Vagina (tissue), 2 donors: ENCODE measurements at regions not wholly inside any gene's neighbourhood (a gene's known extent, or its start where the extent isn't known, plus 50 kb on each side); places are given as distances from the start of the nearest gene placed in this dataset.

Source experiments
- DNase-seq, 2 donors: peaks; one replicate each; pipeline ENCODE4 v3.0.0-alpha.2; 2017; ENCODE audit errors: extremely low spot score in 2 of 2
- H3K27ac ChIP-seq: fragments of 200-600 bp; sonication (generic); one replicate; pipeline ENCODE4 v1.5.1; 2019
- H3K27me3 ChIP-seq: fragments of 200-600 bp; sonication (generic); one replicate; pipeline ENCODE4 v1.5.1; 2019
- H3K36me3 ChIP-seq, 2 donors: fragments of 200-600 bp; sonication (generic); one replicate each; pipeline ENCODE4 v1.5.1; 2017 to 2019
- H3K4me1 ChIP-seq: fragments of 200-600 bp; sonication (generic); one replicate; pipeline ENCODE4 v1.5.1; 2019
- H3K4me3 ChIP-seq, 2 donors: fragments of 200-600 bp; sonication (generic); 1 replicate in 1 of 2; 2 replicates in 1 of 2; pipeline ENCODE4 v1.5.1; 2016 to 2019
- H3K9me3 ChIP-seq: fragments of 200-600 bp; sonication (generic); one replicate; pipeline ENCODE4 v1.5.1; 2019
- CTCF ChIP-seq, 3 experiments: fragments of 450-650 bp in 2 of 3; fragments of 200-600 bp in 1 of 3; sonication (generic) in 1 of 3; IDR thresholded peaks; one replicate each; pipeline ENCODE4 v1.5.1; 2017 to 2019; ENCODE audit warnings: antibody characterized with exemption in 3 of 3, mild to moderate bottlenecking in 2 of 3, moderate library complexity in 2 of 3
- POLR2A ChIP-seq, 2 donors: fragments of 450-650 bp; IDR thresholded peaks; one replicate each; pipeline ENCODE4 v1.6.1; 2017; ENCODE audit warnings: antibody characterized with exemption in 2 of 2, mild to moderate bottlenecking in 2 of 2, moderate library complexity in 2 of 2
- POLR2AphosphoS5 ChIP-seq, 2 donors: sonication (generic); formaldehyde crosslinking; IDR thresholded peaks; one replicate each; pipeline ENCODE4 v1.9.0; 2017; ENCODE audit warnings: antibody characterized with exemption in 2 of 2, mild to moderate bottlenecking in 2 of 2, low read depth in 1 of 2; ENCODE audit not compliant: insufficient read depth in 1 of 2
- intact Hi-C: fragments of 100-400 bp; cut with DNase I; formaldehyde crosslinking; loops from one replicate; pipeline ENCODE4 v1.15.1; 2023

GRCh38 chr2:136664713-136665405 is 100.5 kb upstream of the THSD7B start:
- Histone ChIP-seq H3K4me3 (no peak overlapping the region), H3K27me3 (no peaks in the 10 kb centered on the region), H3K4me1 (no peaks in the 10 kb centered on the region), H3K36me3 (no peaks in the 10 kb centered on the region), H3K27ac (no peak overlapping the region), H3K9me3 (no peaks in the 10 kb centered on the region)
- no peak for DNase-seq
- TF ChIP-seq POLR2A (IDR thresholded peaks at IDR 0.05), result no peak
- TF ChIP-seq CTCF (IDR thresholded peaks at IDR 0.05), result no peak
- TF ChIP-seq POLR2AphosphoS5 (IDR thresholded peaks at IDR 0.05; ENCODE audit: insufficient read depth in 1 of 2, low read depth in 1 of 2), result no peak
- intact Hi-C loops, result no loop called here

GRCh38 chr2:136658201-136658600 is 107.1 kb upstream of the THSD7B start:
- Histone ChIP-seq H3K9me3 (no peaks in the 10 kb centered on the region), H3K36me3 (no peaks in the 10 kb centered on the region), H3K4me1 (peaks cover 17% of the 10 kb centered on the region), H3K27ac (no peak overlapping the region), H3K27me3 (no peaks in the 10 kb centered on the region), H3K4me3 (no peak overlapping the region)
- intact Hi-C loops, result no loop called here
- DNase-seq, result no peak
- TF ChIP-seq CTCF (IDR thresholded peaks at IDR 0.05) (no peak), POLR2AphosphoS5 (IDR thresholded peaks at IDR 0.05; ENCODE audit: insufficient read depth in 1 of 2, low read depth in 1 of 2) (no peak), POLR2A (IDR thresholded peaks at IDR 0.05) (no peak)

GRCh38 chr2:136653861-136654260 is 111.5 kb upstream of the THSD7B start:
- peaks cover 17% of the 10 kb centered on the region for H3K4me1 ChIP-seq
- no peak overlapping the region for H3K4me3 ChIP-seq
- TF ChIP-seq POLR2AphosphoS5 (IDR thresholded peaks at IDR 0.05; ENCODE audit: insufficient read depth in 1 of 2, low read depth in 1 of 2) (no peak), POLR2A (IDR thresholded peaks at IDR 0.05) (no peak), CTCF (IDR thresholded peaks at IDR 0.05) (no peak)
- H3K27ac ChIP-seq, result no peak overlapping the region
- intact Hi-C loops, result no loop called here
- H3K36me3 ChIP-seq, result no peaks in the 10 kb centered on the region
- no peaks in the 10 kb centered on the region for H3K9me3 ChIP-seq
- no peaks in the 10 kb centered on the region for H3K27me3 ChIP-seq
- no peak for DNase-seq

GRCh38 chr2:136651456-136652010 is 113.8 kb upstream of the THSD7B start:
- peaks cover 17% of the 10 kb centered on the region for H3K4me1 ChIP-seq
- H3K36me3 ChIP-seq, result no peaks in the 10 kb centered on the region
- H3K4me3 ChIP-seq, result no peak overlapping the region
- no peaks in the 10 kb centered on the region for H3K27me3 ChIP-seq
- intact Hi-C loops, result no loop called here
- H3K27ac ChIP-seq, result no peak overlapping the region
- H3K9me3 ChIP-seq, result no peaks in the 10 kb centered on the region
- no peak for DNase-seq
- no peak for TF ChIP-seq POLR2A (IDR thresholded peaks at IDR 0.05)
- TF ChIP-seq POLR2AphosphoS5 (IDR thresholded peaks at IDR 0.05; ENCODE audit: insufficient read depth in 1 of 2, low read depth in 1 of 2), result no peak
- TF ChIP-seq CTCF (IDR thresholded peaks at IDR 0.05), result no peak

- peaks cover 4% of the 10 kb centered on the region for H3K4me1 ChIP-seq
- TF ChIP-seq CTCF (IDR thresholded peaks at IDR 0.05), result no peak
- no peak for TF ChIP-seq POLR2A (IDR thresholded peaks at IDR 0.05)
- TF ChIP-seq POLR2AphosphoS5 (IDR thresholded peaks at IDR 0.05; ENCODE audit: insufficient read depth in 1 of 2, low read depth in 1 of 2), result no peak
- H3K36me3 ChIP-seq, result no peaks in the 10 kb centered on the region
- H3K27me3 ChIP-seq, result no peaks in the 10 kb centered on the region
- H3K9me3 ChIP-seq, result no peaks in the 10 kb centered on the region
- H3K4me3 ChIP-seq, result no peak overlapping the region
- no peak for DNase-seq
- intact Hi-C loops, result no loop called here
- no peak overlapping the region for H3K27ac ChIP-seq
Measured at GRCh38 chr2:136647039-136647438, 118.3 kb upstream of the THSD7B start.
